ENCODE measurements at regions not wholly inside any gene's neighbourhood (a gene's known extent, or its start where the extent isn't known, plus 50 kb on each side); places are given as distances from the start of the nearest gene placed in this dataset.
"Not testable (repeated sequence)": the region's sequence is repeated elsewhere in the genome, so short reads cannot be mapped to it uniquely, and the experiment has no call there.

DNA sequence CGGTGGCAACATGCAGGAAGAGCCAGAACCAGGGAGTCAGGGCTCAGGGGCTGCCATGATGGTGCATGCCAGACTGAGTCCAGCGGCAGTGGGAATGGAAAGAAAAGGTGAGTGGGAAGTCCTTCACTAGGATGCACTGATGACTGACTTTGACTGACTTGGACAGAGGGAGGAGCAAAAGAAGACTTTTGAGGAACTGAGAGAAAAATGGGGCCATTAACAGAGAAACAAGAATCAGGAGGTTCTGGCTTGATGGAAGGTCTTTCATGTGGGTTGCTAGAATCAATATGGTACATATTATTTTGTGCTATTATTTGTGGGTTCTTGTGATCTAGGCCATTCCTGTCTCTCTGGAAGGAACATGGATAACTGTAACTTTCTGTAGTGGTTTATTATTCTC lies 454.6 kb upstream of the PROX1 start:
- no peak overlapping the region for H3K27ac ChIP-seq
- TF ChIP-seq CTCF (IDR thresholded peaks at IDR 0.05) = no peak
- no peaks in the 10 kb centered on the region for H3K36me3 ChIP-seq (ENCODE audit: insufficient read depth in 1 of 2, low read depth in 1 of 2)
- no peak for ATAC-seq
- 81 to 88% (median 84%) methylated on average over 2 of the region's 2 CpGs for WGBS, 3 donors
- no peaks in the 10 kb centered on the region for H3K27me3 ChIP-seq (ENCODE audit: insufficient read depth in 3 of 3, low read length in 2 of 3)
- no peaks in the 10 kb centered on the region for H3K9me3 ChIP-seq
- no peak for DNase-seq
- H3K4me1 ChIP-seq = no peaks in the 10 kb centered on the region
- no peak overlapping the region for H3K4me3 ChIP-seq
- intact Hi-C loops (cut with DNase I) = no loop called here

- Histone ChIP-seq H3K27me3 (ENCODE audit: insufficient read depth in 3 of 3, low read length in 2 of 3) (no peaks in the 10 kb centered on the region), H3K4me3 (no peak overlapping the region), H3K9me3 (no peaks in the 10 kb centered on the region), H3K27ac (no peak overlapping the region), H3K36me3 (ENCODE audit: insufficient read depth in 1 of 2, low read depth in 1 of 2) (no peaks in the 10 kb centered on the region), H3K4me1 (no peaks in the 10 kb centered on the region)
- TF ChIP-seq CTCF (IDR thresholded peaks at IDR 0.05) = no peak
- 95 to 96% (median 95%) methylated on average over 6 of the region's 6 CpGs for WGBS, 3 donors
- intact Hi-C loops (cut with DNase I) = no loop called here
- DNase-seq = no peak
- ATAC-seq = no peak
These were observed 452.1 kb upstream of the PROX1 start for GRCh38 chr1:213535679-213536078.

DNA sequence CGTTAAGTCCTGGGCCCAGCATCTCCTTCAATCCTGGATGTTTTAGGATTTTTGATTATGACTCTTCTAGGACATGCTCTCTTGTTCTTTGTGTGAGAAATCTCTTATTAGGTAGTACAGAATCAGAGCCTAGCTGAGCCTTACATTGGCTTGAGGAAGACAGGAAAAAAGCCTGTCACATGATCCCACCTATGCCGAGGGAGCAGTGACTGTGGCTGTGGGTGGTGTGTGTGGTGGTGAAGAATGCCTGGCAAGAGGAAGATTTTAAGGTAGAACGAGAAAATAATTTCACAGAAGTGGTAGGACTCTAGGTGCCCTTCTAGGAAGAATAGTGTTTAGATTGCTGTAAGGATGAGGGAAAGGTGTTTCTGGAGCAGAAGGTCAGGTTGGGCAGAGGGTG lies 449.5 kb upstream of the PROX1 start:
- intact Hi-C loops (cut with DNase I) = no loop called here
- ATAC-seq = no peak
- no peak for DNase-seq
- 64 to 67% (median 67%) methylated on average over 3 of the region's 3 CpGs for WGBS, 3 donors
- TF ChIP-seq CTCF (IDR thresholded peaks at IDR 0.05) = no peak
- H3K4me1 ChIP-seq = no peaks in the 10 kb centered on the region
- no peaks in the 10 kb centered on the region for H3K9me3 ChIP-seq
- no peaks in the 10 kb centered on the region for H3K36me3 ChIP-seq (ENCODE audit: insufficient read depth in 1 of 2, low read depth in 1 of 2)
- no peak overlapping the region for H3K4me3 ChIP-seq
- peaks cover 0 to 2% (median 0%) of the 10 kb centered on the region in 3 donors for H3K27me3 ChIP-seq (ENCODE audit: insufficient read depth in 3 of 3, low read length in 2 of 3)
- no peak overlapping the region for H3K27ac ChIP-seq

DNA sequence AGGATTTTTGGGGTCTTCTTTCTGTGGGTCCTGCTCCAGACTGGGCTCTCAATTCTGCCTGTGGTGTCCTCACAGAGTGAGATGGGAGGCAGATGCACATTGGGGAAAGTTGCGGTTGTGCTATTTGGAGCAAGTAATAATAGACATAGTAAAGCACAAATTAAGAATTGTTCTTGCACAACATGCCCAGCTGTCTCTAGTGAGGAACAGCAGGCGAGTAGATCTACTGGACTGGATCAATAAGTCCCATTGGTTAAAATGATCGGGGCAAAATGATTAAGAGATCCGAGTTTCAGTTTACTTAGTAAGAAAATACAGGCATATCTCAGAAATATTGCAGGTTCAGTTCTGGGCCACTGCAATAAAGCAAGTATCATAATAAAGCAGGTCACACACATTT lies 448.3 kb upstream of the PROX1 start:
- no peak for TF ChIP-seq CTCF (IDR thresholded peaks at IDR 0.05)
- no peak overlapping the region for H3K4me3 ChIP-seq
- intact Hi-C loops (cut with DNase I) = no loop called here
- ATAC-seq (no peak), DNase-seq (no peak)
- H3K9me3 ChIP-seq = no peaks in the 10 kb centered on the region
- H3K27ac ChIP-seq = no peak overlapping the region
- WGBS, 3 donors = 88 to 97% (median 90%) methylated on average over 4 of the region's 4 CpGs
- no peaks in the 10 kb centered on the region for H3K36me3 ChIP-seq (ENCODE audit: insufficient read depth in 1 of 2, low read depth in 1 of 2)
- no peaks in the 10 kb centered on the region for H3K4me1 ChIP-seq
- peaks cover 0 to 2% (median 0%) of the 10 kb centered on the region in 3 donors for H3K27me3 ChIP-seq (ENCODE audit: insufficient read depth in 3 of 3, low read length in 2 of 3)

DNA sequence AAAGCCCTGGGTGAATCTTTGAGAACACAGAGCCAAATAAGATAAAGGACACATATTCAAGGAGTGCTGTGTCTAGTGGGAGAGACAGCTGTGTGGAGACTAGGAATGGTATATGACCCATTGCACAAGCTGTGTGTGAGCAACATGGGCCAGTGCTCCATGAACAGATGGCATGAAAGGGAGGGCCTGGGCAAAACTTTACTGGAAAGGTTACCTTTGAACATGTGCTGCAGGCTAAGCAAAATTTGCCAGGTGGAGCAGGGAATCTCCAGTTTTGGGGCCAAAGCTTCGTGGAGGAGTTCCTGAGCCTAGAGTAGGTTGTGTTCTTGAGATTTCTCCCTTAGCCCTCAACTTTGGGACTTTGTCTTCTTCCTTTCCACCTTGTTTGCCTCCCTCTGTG lies 446.1 kb upstream of the PROX1 start:
- Histone ChIP-seq H3K27me3 (ENCODE audit: insufficient read depth in 3 of 3, low read length in 2 of 3) (peaks cover 0 to 2% (median 0%) of the 10 kb centered on the region in 3 donors), H3K9me3 (no peaks in the 10 kb centered on the region), H3K4me1 (no peaks in the 10 kb centered on the region), H3K27ac (no peak overlapping the region), H3K4me3 (no peak overlapping the region), H3K36me3 (ENCODE audit: insufficient read depth in 1 of 2, low read depth in 1 of 2) (no peaks in the 10 kb centered on the region)
- WGBS, 3 donors = 0 to 60% (median 22%) methylated on average over 1 of the region's 1 CpG
- no peak for TF ChIP-seq CTCF (IDR thresholded peaks at IDR 0.05)
- no peak for ATAC-seq
- intact Hi-C loops (cut with DNase I) = no loop called here
- DNase-seq = no peak

DNA sequence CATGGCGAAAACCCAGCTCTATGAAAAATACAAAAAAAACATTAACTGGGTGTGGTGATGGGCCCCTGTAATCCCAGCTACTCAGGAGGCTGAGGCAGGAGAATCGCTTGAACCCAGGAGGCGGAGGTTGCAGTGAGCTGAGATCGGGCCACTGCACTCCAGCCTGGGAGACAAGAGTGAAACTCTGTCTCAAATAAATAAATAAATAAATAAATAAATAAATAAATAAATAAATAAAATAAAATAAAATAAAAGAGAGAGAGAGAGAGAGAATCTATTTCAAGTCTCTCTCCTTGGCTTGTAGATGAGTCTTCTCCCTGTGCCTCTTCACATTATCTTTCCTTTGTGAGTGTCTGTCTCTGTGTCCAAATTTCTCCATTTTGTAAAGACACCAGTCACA lies 442.6 kb upstream of the PROX1 start:
- WGBS, 3 donors = 96 to 97% (median 97%) methylated on average over 4 of the region's 4 CpGs
- not testable (repeated sequence) for H3K9me3 ChIP-seq

More for the DNA sequence above, 442.6 kb upstream of the PROX1 start:
- intact Hi-C loops (cut with DNase I); H3K27me3 ChIP-seq (ENCODE audit: insufficient read depth in 3 of 3, low read length in 2 of 3); H3K36me3 ChIP-seq (ENCODE audit: insufficient read depth in 1 of 2, low read depth in 1 of 2); H3K4me1 ChIP-seq; H3K4me3 ChIP-seq; H3K27ac ChIP-seq; DNase-seq; ATAC-seq: not testable (repeated sequence)

Measured in psoas muscle (tissue), 7 donors.